GM10248 (cell line): ENCODE measurements at regions not wholly inside any gene's neighbourhood (a gene's known extent, or its start where the extent isn't known, plus 50 kb on each side); places are given as distances from the start of the nearest gene placed in this dataset.

Source experiments
- CTCF ChIA-PET: fragments of 300-600 bp; sonication (Branson Sonifier 250); formaldehyde crosslinking; extraction: SDS; loops from one replicate; lab custom pipeline; 2021; ENCODE audit warnings: antibody characterized with exemption; lab: Yijun Ruan, JAX
- POLR2A ChIA-PET: fragments of 350-650 bp; sonication (Branson Sonifier 250); formaldehyde crosslinking; extraction: SDS; loops from one replicate; lab custom pipeline; 2020; ENCODE audit warnings: antibody characterized with exemption; lab: Yijun Ruan, JAX
- DNase-seq: peaks from one replicate; pipeline ENCODE4 v3.0.0; 2012; ENCODE audit errors: extremely low spot score
- CTCF ChIP-seq: IDR thresholded peaks from 2 replicates; pipeline ENCODE4 v1.5.1; 2012; ENCODE audit warnings: mild to moderate bottlenecking, low read depth; ENCODE audit errors: extremely low read depth, missing control alignments, control extremely low read depth

- POLR2A ChIA-PET: no interaction called here
- CTCF ChIA-PET: no interaction called here
- DNase-seq: no peak
- TF ChIP-seq CTCF: no peak
Observed at GRCh38 chr6:48928937-48929336, 534.1 kb downstream of the MMUT start.

- TF ChIP-seq CTCF: no peak
- ChIA-PET CTCF (no interaction called here), POLR2A (no interaction called here)
- no peak for DNase-seq
Observed at GRCh38 chr6:48922837-48923236, 540.2 kb downstream of the MMUT start.

DNA sequence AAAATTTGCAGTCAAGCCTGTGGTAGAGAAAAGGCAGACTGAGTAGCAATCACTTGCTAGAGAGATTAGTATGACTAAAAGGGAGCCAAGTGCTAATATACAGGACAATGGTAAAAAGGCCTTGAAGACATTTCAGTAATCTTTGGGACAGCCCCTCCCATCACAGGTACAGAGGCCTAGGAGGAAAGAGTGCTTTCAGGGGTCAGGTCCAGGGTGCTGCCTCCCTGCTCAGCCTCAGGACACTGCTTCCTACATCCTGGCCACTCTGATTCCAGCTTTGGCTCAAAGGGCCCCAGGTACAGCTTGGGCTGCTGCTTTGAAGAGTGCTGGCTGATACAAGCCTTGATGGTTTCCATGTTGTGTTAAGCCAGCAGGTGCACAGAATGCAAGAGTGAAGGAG lies 543.5 kb downstream of the MMUT start:
- ChIA-PET CTCF (interaction anchor here (0.9 kb wide), 1 partner anchor 31 kb away, joined by 4 read pairs; no protein-coding TSS in a partner anchor), POLR2A (no interaction called here)
- DNase-seq: no peak
- no peak for TF ChIP-seq CTCF

- ChIA-PET POLR2A (no interaction called here), CTCF (no interaction called here)
- no peak for TF ChIP-seq CTCF
- DNase-seq: no peak
Observed at GRCh38 chr6:48917233-48917632, 545.8 kb downstream of the MMUT start.

GRCh38 chr6:48916607-48917006 lies 546.4 kb downstream of the MMUT start:
- POLR2A ChIA-PET: no interaction called here
- no peak for DNase-seq

DNA sequence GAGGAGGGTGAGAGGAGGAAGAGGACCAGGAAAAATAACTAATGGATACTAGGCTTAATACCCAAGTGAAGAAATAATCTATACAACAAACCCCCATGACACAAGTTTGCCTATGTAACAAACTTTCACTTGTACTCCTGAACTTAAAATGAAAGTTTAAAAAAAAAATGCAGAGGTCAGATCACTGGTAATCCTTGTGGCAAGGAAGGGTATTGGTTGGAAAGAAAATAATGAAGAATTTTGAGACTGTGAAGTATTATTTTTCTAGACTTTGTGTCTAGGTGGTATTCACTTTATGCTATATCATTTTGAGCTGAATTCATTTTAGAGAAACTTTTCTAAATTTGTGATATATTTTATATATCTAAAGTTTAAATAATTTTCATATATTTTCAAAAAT lies 547.5 kb downstream of the MMUT start:
- no peak for TF ChIP-seq CTCF
- POLR2A ChIA-PET: no interaction called here
- CTCF ChIA-PET: interaction anchor here (1.3 kb wide), 1 partner anchor 87 kb away, joined by 3 read pairs; no protein-coding TSS in a partner anchor
- DNase-seq: no peak

More at GRCh38 chr6:48916607-48917006, 546.4 kb downstream of the MMUT start:
- no peak for TF ChIP-seq CTCF
- CTCF ChIA-PET: no interaction called here

DNA sequence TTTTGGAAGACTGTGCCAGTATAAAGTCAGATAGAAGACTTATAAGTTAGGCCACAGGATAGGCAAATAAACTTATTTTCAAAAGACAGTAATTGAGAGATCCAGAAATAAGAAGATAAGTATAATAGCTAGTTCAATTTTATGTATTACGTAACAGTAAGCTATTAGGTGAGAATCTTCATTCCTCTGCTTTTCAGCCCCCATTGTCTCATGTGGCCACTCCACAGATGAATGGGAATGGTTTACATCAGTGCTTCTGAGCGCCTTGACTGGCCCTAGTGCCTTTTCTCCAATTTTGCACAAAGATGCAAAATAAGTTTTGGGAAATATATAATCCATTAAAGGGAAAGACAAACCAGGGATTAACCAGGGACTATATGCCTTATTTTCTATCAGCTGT lies 550.5 kb downstream of the MMUT start:
- ChIA-PET POLR2A (no interaction called here), CTCF (no interaction called here)
- DNase-seq: no peak
- no peak for TF ChIP-seq CTCF
